Nucleus accumbens (tissue), 56 donors: ENCODE measurements at regions not wholly inside any gene's neighbourhood (a gene's known extent, or its start where the extent isn't known, plus 50 kb on each side); places are given as distances from the start of the nearest gene placed in this dataset.
"Not testable (repeated sequence)": the region's sequence is repeated elsewhere in the genome, so short reads cannot be mapped to it uniquely, and the experiment has no call there.

ENCODE experiments used
- DNase-seq, 56 donors: peaks; one replicate each; lab custom pipeline; 2025; lab: John Stamatoyannopoulos, UW

DNA sequence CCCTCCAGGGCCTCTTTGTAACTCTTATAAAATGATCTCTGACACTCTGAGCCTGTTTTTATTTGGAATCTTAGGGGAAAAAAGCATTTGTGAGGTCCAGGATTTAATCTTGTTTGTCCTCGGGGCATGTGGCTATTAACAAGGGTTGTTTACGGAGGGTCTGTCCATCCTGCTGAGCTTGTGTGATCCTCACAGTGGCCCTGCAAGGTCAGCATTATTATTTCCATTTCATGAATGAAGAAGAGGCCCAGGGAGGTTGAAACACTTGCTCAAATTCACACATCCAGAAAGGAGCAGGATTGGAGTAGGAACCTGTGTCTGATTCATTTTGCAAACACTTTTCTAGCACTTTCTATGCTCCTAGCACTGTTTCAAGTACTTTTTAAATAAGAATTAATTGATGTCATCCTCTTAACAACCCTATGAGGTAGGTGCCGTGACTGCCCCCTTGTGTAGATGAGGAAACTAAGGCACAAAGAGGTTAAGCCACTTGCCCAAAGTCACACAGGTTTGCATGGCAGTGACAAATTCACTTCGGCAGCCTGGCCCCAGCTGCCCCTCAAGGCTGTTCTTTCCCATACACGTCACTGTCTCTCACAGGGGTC lies 178.9 kb downstream of the MIS18A start:
- no peak for DNase-seq

GRCh38 chr21:32096411-32096810 lies 182.4 kb downstream of the MIS18A start:
- DNase-seq, result no peak

DNA sequence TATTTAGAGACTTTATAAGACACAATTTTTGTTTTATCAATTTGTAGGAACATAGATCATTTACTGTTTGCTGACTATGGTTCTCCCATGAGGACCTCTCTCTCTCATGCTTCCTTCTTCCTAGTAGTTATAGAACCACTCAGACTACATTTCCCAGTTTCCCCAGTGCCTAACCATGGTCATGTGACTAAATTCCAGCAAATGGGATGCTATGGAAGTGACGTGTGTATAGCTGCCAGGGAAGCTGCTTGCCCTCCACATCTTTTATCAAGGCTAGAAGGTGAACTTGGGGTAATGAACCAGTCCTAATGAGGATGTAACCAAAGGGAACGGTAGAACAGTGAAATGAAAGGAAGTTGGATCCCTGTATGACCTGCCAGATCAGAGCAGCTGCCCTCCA lies 184.0 kb downstream of the MIS18A start:
- no peak for DNase-seq

DNA sequence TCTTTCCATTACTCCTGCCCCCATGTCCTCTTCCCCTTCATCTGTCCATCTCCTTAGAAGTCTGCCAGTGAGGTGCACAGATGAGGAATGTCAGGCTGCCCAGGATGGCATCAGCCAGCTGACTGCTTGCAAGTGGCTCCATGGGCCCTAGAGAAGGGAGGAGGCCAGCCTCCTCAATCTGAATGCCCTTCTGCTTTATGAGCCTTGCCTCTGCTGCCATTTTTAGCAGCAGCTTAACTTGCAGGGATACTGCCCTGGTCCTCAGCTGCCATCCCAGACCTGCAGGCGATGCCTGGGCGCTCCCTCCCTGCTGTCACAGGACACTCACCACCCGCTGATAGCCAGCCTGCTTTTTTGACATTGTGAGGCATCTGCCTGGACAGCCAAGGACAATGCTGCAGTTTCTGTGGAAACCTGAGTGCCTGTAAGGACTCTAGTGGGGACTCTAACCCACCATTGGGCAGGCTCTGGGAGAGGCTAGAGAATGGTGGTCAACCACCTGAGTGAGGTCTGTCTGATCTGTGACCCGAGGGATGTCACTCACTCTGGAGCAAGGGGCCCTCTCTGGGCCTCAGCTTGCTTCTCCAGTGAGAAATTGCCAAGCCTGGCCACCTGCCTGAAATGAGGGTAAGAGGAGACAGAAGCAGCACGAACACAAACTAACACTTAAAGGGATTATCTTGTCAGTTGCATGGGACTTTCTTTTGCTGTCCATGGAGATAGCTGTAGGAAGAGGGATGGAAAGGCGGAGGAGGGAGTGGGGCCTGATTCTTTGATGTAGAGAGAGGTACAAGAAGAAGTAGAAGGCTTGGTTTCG lies 185.0 kb downstream of the MIS18A start:
- no peak for DNase-seq

- no peak for DNase-seq
These were observed 187.9 kb downstream of the MIS18A start for GRCh38 chr21:32090956-32091355.

- no peak for DNase-seq
These were observed 189.1 kb downstream of the MIS18A start for GRCh38 chr21:32089766-32090165.

- no peak for DNase-seq
These were observed 190.4 kb downstream of the MIS18A start for GRCh38 chr21:32088471-32088870.

DNA sequence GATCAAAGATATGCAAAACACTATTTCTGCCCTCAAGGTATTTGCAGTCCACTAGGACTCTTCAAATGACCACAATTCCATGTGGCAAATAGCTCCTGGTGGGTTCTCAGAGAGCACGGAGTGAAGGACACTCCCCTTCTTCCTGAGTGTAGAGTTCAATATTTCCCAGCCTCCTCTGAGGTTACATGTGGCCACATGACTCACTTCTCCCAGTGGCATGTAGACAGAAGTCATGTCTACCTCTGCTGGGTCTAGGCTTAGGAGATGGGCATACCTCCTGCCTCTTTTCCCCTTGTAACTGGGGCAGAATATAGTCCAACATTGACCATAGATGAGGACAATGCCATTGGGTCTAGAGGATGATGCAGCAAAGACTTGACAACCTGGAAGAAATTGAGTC lies 191.4 kb downstream of the MIS18A start:
- DNase-seq, result no peak

GRCh38 chr21:32083197-32083596 lies 195.7 kb downstream of the MIS18A start:
- no peak for DNase-seq

DNA sequence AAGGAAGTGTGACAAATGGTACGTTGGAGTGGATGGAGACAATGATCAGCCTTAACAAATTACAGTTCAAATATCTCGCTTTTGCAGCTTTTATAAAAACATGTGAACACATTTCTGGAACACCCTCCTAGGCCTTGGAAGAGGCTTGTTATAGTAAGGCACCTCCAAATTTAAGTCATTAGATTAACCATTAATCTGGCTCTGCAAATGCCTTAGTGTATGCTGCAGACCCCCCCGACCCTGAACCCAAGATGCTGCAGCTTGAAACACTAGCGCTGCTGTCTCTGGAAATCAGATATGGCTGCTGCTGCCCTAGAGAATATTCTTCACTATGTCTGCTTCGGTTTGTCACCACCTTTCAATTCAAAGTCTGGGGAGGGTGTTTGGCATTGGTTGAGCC lies 196.4 kb downstream of the MIS18A start:
- no peak for DNase-seq

GRCh38 chr21:32073593-32073992 lies 200.8 kb downstream of the HUNK start:
- no peak for DNase-seq

- no peak for DNase-seq
These were observed 200.4 kb downstream of the HUNK start for GRCh38 chr21:32073190-32073589.

GRCh38 chr21:32071620-32072019 lies 198.8 kb downstream of the HUNK start:
- not testable (repeated sequence) for DNase-seq

GRCh38 chr21:32070676-32071330 lies 198.0 kb downstream of the HUNK start:
- no peak for DNase-seq

- no peak for DNase-seq
These were observed 197.3 kb downstream of the HUNK start for GRCh38 chr21:32070126-32070525.

DNA sequence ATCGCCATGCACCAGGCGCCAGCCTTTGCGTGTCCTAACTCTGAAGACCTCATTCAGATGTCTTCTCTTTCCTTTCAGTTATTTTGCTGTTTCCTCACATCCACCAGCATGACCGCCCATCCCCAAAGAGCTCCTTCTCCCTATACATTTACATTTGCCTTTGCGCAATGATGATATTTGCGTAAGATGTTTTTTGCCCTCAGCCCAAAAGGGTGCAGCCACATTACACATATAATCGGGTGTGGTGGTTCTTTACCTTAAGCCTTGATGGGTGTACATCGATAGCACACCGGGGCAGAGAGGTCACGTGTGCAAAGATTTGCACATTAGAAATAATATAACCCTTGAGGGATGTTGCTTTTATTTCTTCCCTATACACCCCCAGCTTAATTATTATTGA lies 192.8 kb downstream of the HUNK start:
- DNase-seq, result no peak

- DNase-seq, result no peak
These were observed 191.6 kb downstream of the HUNK start for GRCh38 chr21:32064281-32064910.

- DNase-seq, result no peak
These were observed 189.9 kb downstream of the HUNK start for GRCh38 chr21:32062591-32063227.

DNA sequence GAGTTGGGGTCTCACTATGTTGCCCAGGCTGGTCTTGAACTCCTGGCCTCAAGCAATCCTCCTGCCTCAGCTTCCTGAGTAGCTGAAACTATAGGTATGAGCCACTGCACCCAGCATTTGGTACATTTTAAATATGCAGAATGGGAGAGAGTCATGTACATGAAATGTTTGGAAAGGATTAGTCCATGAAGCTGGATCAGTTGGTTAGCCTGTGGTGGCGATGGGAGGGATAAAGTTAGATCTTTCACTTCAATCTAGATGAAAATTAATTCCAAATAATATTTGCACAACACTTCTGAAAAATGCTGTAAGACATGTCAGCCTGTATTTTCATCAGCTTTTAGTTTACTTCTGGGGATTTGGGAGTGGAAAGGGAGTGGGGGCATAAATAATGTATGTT lies 188.9 kb downstream of the HUNK start:
- DNase-seq, result no peak

- DNase-seq, result no peak
These were observed 184.0 kb downstream of the HUNK start for GRCh38 chr21:32056791-32057190.

GRCh38 chr21:32055305-32055704 lies 182.5 kb downstream of the HUNK start:
- DNase-seq, result no peak
